OCI-LY7 (cell line): ENCODE measurements at regions not wholly inside any gene's neighbourhood (a gene's known extent, or its start where the extent isn't known, plus 50 kb on each side); places are given as distances from the start of the nearest gene placed in this dataset.

ENCODE experiments used
- BruUV-seq: library from RNA; stranded (reverse); fragments of 400-500 nt; replicated peaks from 2 replicates; lab custom pipeline; 2021; lab: Mats Ljungman, UMichigan
- CTCF ChIA-PET: fragments of 300-600 bp; sonication (Branson Sonifier 250); formaldehyde crosslinking; loops from one replicate; lab custom pipeline; 2022; ENCODE audit warnings: antibody characterized with exemption; ENCODE audit not compliant: unreplicated experiment; lab: Charles Lee
- POLR2A ChIA-PET: fragments of 300-600 bp; sonication (Branson Sonifier 250); formaldehyde crosslinking; loops from one replicate; lab custom pipeline; 2022; ENCODE audit warnings: antibody characterized with exemption; lab: Charles Lee
- DNase-seq: peaks from one replicate; pipeline ENCODE4 v3.0.0-alpha.2; 2015; ENCODE audit warnings: low spot score
- H2AFZ ChIP-seq: fragments of 200-600 bp; sonication (generic), shearing (Covaris generic); 2 replicates; pipeline ENCODE4 v1.6.1; 2014; ENCODE audit warnings: mild to moderate bottlenecking, antibody characterized with exemption, low read length, moderate library complexity
- H3K27ac ChIP-seq: fragments of 200-600 bp; sonication (generic); 2 replicates; pipeline ENCODE4 v1.5.1; 2014; ENCODE audit warnings: mixed run types, low read depth, mild to moderate bottlenecking, moderate library complexity, low read length, inconsistent platforms; ENCODE audit not compliant: poor library complexity, severe bottlenecking
- H3K36me3 ChIP-seq: fragments of 200-600 bp; sonication (generic); 2 replicates; pipeline ENCODE4 v1.6.1; 2014; ENCODE audit warnings: mild to moderate bottlenecking, antibody characterized with exemption, low read length, moderate library complexity, mixed read lengths; ENCODE audit not compliant: insufficient read depth
- H3K4me1 ChIP-seq: fragments of 200-600 bp; sonication (generic); 2 replicates; pipeline ENCODE4 v1.5.1; 2014; ENCODE audit warnings: mild to moderate bottlenecking, low read length; ENCODE audit not compliant: insufficient read depth, poor library complexity, severe bottlenecking
- H3K4me2 ChIP-seq: fragments of 200-600 bp; sonication (generic); 2 replicates; pipeline ENCODE4 v1.6.1; 2014; ENCODE audit warnings: mild to moderate bottlenecking, low read length
- H3K4me3 ChIP-seq: fragments of 200-600 bp; sonication (generic); 2 replicates; pipeline ENCODE4 v1.5.1; 2014; ENCODE audit warnings: mild to moderate bottlenecking, low read depth, low read length; ENCODE audit not compliant: poor library complexity, severe bottlenecking
- H3K79me2 ChIP-seq: fragments of 200-600 bp; sonication (generic); 2 replicates; pipeline ENCODE4 v1.6.1; 2016; ENCODE audit warnings: low read depth, mild to moderate bottlenecking, low read length, moderate library complexity, mixed read lengths; ENCODE audit not compliant: insufficient read depth
- H3K9me2 ChIP-seq: fragments of 200-600 bp; sonication (generic); 2 replicates; pipeline ENCODE4 v1.6.1; 2016; ENCODE audit warnings: mild to moderate bottlenecking, low read length, mixed read lengths; ENCODE audit not compliant: insufficient read depth
- H3K9me3 ChIP-seq: fragments of 200-600 bp; sonication (generic); 2 replicates; pipeline ENCODE4 v1.6.1; 2014; ENCODE audit warnings: mild to moderate bottlenecking, mixed run types, low read length, mixed read lengths
- H4K20me1 ChIP-seq: fragments of 200-600 bp; sonication (generic); 2 replicates; pipeline ENCODE4 v1.6.1; 2014; ENCODE audit warnings: mild to moderate bottlenecking, antibody characterized with exemption, low read length, moderate library complexity, mixed read lengths; ENCODE audit not compliant: insufficient read depth
- EZH2phosphoT487 ChIP-seq: fragments of 200-600 bp; sonication (generic); IDR thresholded peaks from 2 replicates; pipeline ENCODE4 v1.6.1; 2018; ENCODE audit warnings: low read depth, borderline replicate concordance, mild to moderate bottlenecking, mixed run types, antibody characterized with exemption, low read length, moderate library complexity, mixed read lengths
- intact Hi-C: fragments of 100-400 bp; cut with micrococcal nuclease; formaldehyde crosslinking; loops from one replicate; pipeline ENCODE4 v1.10.0; 2022; ENCODE audit not compliant: unreplicated experiment
- TF ChIP-seq, protein P1 (sequence below): fragments of 200-600 bp; sonication (generic); conservative IDR thresholded peaks from 2 replicates; pipeline ENCODE4 v1.5.1; 2014; ENCODE audit warnings: mild to moderate bottlenecking, antibody characterized with exemption, low read length, moderate library complexity, mixed read lengths

DNA sequence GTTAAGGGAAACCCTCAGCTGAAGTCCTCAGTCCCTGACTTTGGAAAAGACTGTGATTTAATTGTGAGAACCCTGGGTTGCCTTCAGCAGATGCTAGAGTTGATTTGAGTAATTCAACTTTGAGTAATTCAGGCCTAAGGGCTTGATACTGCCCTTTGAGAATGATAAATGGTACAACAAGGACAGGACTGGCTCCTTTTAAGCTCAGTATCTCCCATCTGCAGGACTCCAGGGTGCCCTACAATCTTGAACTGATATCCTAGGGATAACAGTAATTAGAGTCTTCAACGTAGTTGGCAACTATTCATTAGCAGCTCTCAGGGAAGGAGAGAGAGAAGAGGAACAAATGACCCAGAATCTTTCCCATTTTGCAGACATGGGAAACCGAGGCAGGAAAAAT is 186.4 kb downstream of the GATA3 start:
- DNase-seq = no peak
- POLR2A ChIA-PET = no interaction called here
- Histone ChIP-seq H3K36me3 (no peaks in the 10 kb centered on the region), H3K4me1 (no peaks in the 10 kb centered on the region), H3K27ac (no peak overlapping the region), H3K79me2 (no peaks in the 10 kb centered on the region), H4K20me1 (no peaks in the 10 kb centered on the region), H3K4me3 (no peak overlapping the region), H3K4me2 (no peak overlapping the region), H3K9me3 (no peaks in the 10 kb centered on the region), H3K9me2 (no peaks in the 10 kb centered on the region), H2AFZ (no peak overlapping the region)
- CTCF ChIA-PET = no interaction called here
- intact Hi-C loops = no loop called here
- BruUV-seq = no TSS peak
- TF ChIP-seq EZH2phosphoT487 = no peak
- TF ChIP-seq, protein P1, sequence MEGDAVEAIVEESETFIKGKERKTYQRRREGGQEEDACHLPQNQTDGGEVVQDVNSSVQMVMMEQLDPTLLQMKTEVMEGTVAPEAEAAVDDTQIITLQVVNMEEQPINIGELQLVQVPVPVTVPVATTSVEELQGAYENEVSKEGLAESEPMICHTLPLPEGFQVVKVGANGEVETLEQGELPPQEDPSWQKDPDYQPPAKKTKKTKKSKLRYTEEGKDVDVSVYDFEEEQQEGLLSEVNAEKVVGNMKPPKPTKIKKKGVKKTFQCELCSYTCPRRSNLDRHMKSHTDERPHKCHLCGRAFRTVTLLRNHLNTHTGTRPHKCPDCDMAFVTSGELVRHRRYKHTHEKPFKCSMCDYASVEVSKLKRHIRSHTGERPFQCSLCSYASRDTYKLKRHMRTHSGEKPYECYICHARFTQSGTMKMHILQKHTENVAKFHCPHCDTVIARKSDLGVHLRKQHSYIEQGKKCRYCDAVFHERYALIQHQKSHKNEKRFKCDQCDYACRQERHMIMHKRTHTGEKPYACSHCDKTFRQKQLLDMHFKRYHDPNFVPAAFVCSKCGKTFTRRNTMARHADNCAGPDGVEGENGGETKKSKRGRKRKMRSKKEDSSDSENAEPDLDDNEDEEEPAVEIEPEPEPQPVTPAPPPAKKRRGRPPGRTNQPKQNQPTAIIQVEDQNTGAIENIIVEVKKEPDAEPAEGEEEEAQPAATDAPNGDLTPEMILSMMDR = no peak

DNA sequence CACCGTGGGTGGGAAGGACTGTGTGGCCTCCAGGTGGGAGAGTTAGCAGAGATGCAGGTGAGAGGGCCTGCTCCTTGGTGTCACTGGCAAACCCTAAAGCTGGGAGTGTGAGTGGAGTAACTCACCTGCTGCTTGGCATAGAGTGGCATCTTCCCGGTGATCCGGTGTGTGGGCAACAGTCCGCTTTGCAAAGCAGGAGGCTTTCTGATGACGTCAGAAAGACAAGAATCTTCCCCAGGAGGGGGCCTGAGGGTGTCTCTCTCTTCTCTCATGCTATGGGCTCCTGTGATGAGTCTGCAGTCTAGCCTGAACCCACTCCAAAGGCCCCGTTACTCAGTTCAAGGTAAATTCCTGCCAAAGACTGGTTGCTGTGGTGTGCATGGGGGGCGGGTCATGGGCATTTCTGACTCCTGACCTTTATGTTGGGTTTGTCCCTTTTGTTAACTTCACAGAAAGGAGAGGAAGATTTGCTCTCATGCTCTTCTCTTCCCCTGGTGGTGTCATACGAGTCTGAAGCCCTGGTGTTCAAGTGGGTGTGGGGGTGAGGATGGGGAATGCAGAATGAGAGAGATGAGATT is 187.9 kb downstream of the GATA3 start:
- Histone ChIP-seq H2AFZ (no peak overlapping the region), H3K27ac (no peak overlapping the region), H3K36me3 (no peaks in the 10 kb centered on the region), H3K9me3 (no peaks in the 10 kb centered on the region), H3K4me2 (no peak overlapping the region), H3K79me2 (no peaks in the 10 kb centered on the region), H3K4me1 (no peaks in the 10 kb centered on the region), H3K4me3 (no peak overlapping the region), H3K9me2 (no peaks in the 10 kb centered on the region), H4K20me1 (no peaks in the 10 kb centered on the region)
- BruUV-seq = no TSS peak
- intact Hi-C loops = no loop called here
- ChIA-PET POLR2A (no interaction called here), CTCF (no interaction called here)
- TF ChIP-seq EZH2phosphoT487 = no peak
- TF ChIP-seq, protein P1 = no peak
- no peak for DNase-seq

DNA sequence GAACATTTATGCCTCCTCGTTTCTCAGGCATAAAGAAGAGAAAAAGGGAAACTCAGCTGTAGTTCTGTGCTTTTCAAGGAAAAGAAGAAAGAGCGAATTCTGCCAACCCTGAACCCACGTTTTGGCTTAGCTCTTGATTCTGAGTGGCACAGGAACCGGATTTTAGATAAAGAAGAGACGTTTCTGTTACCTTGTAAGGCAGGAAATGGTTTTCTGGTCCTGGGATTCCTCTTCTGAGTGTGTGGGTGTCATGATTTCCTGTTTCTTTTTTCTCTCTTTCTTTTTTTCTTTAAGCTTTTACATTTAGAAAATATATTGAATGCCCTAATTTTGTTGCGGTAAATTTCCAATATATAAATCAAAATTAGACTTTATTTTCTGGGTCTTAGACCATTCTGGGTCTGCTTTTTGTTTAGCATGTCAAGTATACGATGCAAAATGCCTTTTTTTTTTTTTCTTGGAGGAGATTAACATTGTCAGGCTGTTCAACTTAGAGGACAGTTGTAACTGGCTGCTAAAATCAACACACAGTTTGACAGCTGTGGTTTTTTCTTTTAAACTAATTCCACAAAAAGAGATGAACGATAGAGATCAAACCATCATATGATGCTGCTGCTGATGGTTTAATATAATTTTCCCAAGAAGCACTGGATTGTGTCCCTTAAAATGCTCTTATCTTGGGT is 190.8 kb downstream of the GATA3 start:
- Histone ChIP-seq H3K4me3 (no peak overlapping the region), H3K27ac (no peak overlapping the region), H3K36me3 (no peaks in the 10 kb centered on the region), H4K20me1 (no peaks in the 10 kb centered on the region), H3K79me2 (no peaks in the 10 kb centered on the region), H2AFZ (no peak overlapping the region), H3K9me3 (no peaks in the 10 kb centered on the region), H3K9me2 (no peaks in the 10 kb centered on the region), H3K4me1 (no peaks in the 10 kb centered on the region), H3K4me2 (no peak overlapping the region)
- TF ChIP-seq, protein P1 = no peak
- DNase-seq = no peak
- ChIA-PET CTCF (no interaction called here), POLR2A (interaction anchor here (0.6 kb wide), 1 partner anchor 14 kb away, joined by 4 read pairs; no protein-coding TSS in a partner anchor)
- intact Hi-C loops = no loop called here
- BruUV-seq = no TSS peak
